ENCODE measurements at regions not wholly inside any gene's neighbourhood (a gene's known extent, or its start where the extent isn't known, plus 50 kb on each side); places are given as distances from the start of the nearest gene placed in this dataset.
A peak's percentile ranks its signal among the peaks of the same experiment; 100 is the strongest.

- DNase-seq, result no peak
These were observed 816.8 kb upstream of the FAT3 start for GRCh38 chr11:91407842-91408241.

GRCh38 chr11:91406009-91406408 lies 818.6 kb upstream of the FAT3 start:
- DNase-seq, result no peak

- DNase-seq, result no peak
These were observed 820.3 kb upstream of the FAT3 start for GRCh38 chr11:91404344-91404743.

GRCh38 chr11:91397134-91397468 lies 827.5 kb upstream of the FAT3 start:
- DNase-seq, result no peak

GRCh38 chr11:91396236-91397133 lies 828.1 kb upstream of the FAT3 start:
- peak; percentile 48 for DNase-seq

- DNase-seq, result no peak
These were observed 829.7 kb upstream of the FAT3 start for GRCh38 chr11:91394727-91395414.

GRCh38 chr11:91394073-91394726 lies 830.4 kb upstream of the FAT3 start:
- no peak for DNase-seq

- DNase-seq, result no peak
These were observed 841.7 kb upstream of the FAT3 start for GRCh38 chr11:91382946-91383345.

- no peak for DNase-seq
These were observed 849.8 kb upstream of the FAT3 start for GRCh38 chr11:91374794-91375193.

GRCh38 chr11:91373497-91373896 lies 851.1 kb upstream of the FAT3 start:
- no peak for DNase-seq

GRCh38 chr11:91366816-91367215 lies 857.8 kb upstream of the FAT3 start:
- no peak for DNase-seq

GRCh38 chr11:91365986-91366585 lies 858.5 kb upstream of the FAT3 start:
- peak; percentile 0 for DNase-seq

- DNase-seq, result no peak
These were observed 873.7 kb upstream of the FAT3 start for GRCh38 chr11:91350931-91351330.

- DNase-seq, result no peak
These were observed 897.9 kb upstream of the FAT3 start for GRCh38 chr11:91326751-91327150.

- DNase-seq, result no peak
These were observed 898.3 kb upstream of the FAT3 start for GRCh38 chr11:91326280-91326679.

GRCh38 chr11:91314521-91314920 lies 910.1 kb upstream of the FAT3 start:
- no peak for DNase-seq

GRCh38 chr11:91312541-91312940 lies 912.1 kb upstream of the FAT3 start:
- DNase-seq, result peak; percentile 31

- DNase-seq, result no peak
These were observed 914.5 kb upstream of the FAT3 start for GRCh38 chr11:91310085-91310484.

GRCh38 chr11:91308069-91308468 lies 916.5 kb upstream of the FAT3 start:
- no peak for DNase-seq

GRCh38 chr11:91305402-91305801 lies 919.2 kb upstream of the FAT3 start:
- no peak for DNase-seq

- no peak for DNase-seq
These were observed 920.9 kb upstream of the FAT3 start for GRCh38 chr11:91303749-91304148.

- peak; percentile 52 for DNase-seq
These were observed 924.6 kb upstream of the FAT3 start for GRCh38 chr11:91299980-91300379.

GRCh38 chr11:91296629-91297028 lies 928.0 kb upstream of the FAT3 start:
- DNase-seq, result peak; percentile 72

Data from fibroblast of skin of right quadriceps (primary cell).